ENCODE measurements at regions not wholly inside any gene's neighbourhood (a gene's known extent, or its start where the extent isn't known, plus 50 kb on each side); places are given as distances from the start of the nearest gene placed in this dataset.

- ATAC-seq (ENCODE audit: insufficient read depth, low FRiP score): no peak
- H3K9me3 ChIP-seq (ENCODE audit: control insufficient read depth in 4 of 4, insufficient read depth in 3 of 4, low read length in 3 of 4): no peaks in the 10 kb centered on the region
- TF ChIP-seq CTCF (IDR thresholded peaks at IDR 0.05; ENCODE audit: control extremely low read depth, extremely low read depth): no peak
- H3K36me3 ChIP-seq (ENCODE audit: control insufficient read depth in 4 of 4, insufficient read depth in 4 of 4, low read length in 4 of 4): no peaks in the 10 kb centered on the region
- H3K9ac ChIP-seq (ENCODE audit: insufficient read depth in 1 of 2, low read length in 2 of 2): no peak overlapping the region
- no peaks in the 10 kb centered on the region for H3K27me3 ChIP-seq (ENCODE audit: control insufficient read depth in 3 of 3, insufficient read depth in 3 of 3, low read length in 2 of 3)
- DNase-seq: no peak
- no peak overlapping the region for H3K4me3 ChIP-seq
- WGBS, 2 donors: 71 to 73% methylated on average over 7 of the region's 7 CpGs
- no peaks in the 10 kb centered on the region for H3K4me1 ChIP-seq (ENCODE audit: control insufficient read depth in 5 of 5, insufficient read depth in 5 of 5, low read length in 5 of 5)
- H3K27ac ChIP-seq (ENCODE audit: low read depth in 1 of 2, low read length in 1 of 2): no peak overlapping the region
Observed at GRCh38 chr3:116950301-116951055, 240.9 kb downstream of the TUSC7 start.

GRCh38 chr3:116951610-116952009, 242.0 kb downstream of the TUSC7 start:
- Histone ChIP-seq H3K27me3 (ENCODE audit: control insufficient read depth in 3 of 3, insufficient read depth in 3 of 3, low read length in 2 of 3) (no peaks in the 10 kb centered on the region), H3K9ac (ENCODE audit: insufficient read depth in 1 of 2, low read length in 2 of 2) (no peak overlapping the region), H3K4me3 (no peak overlapping the region), H3K4me1 (ENCODE audit: control insufficient read depth in 5 of 5, insufficient read depth in 5 of 5, low read length in 5 of 5) (no peaks in the 10 kb centered on the region), H3K27ac (ENCODE audit: low read depth in 1 of 2, low read length in 1 of 2) (no peak overlapping the region), H3K36me3 (ENCODE audit: control insufficient read depth in 4 of 4, insufficient read depth in 4 of 4, low read length in 4 of 4) (no peaks in the 10 kb centered on the region), H3K9me3 (ENCODE audit: control insufficient read depth in 4 of 4, insufficient read depth in 3 of 4, low read length in 3 of 4) (no peaks in the 10 kb centered on the region)
- no peak for ATAC-seq (ENCODE audit: insufficient read depth, low FRiP score)
- 50 to 80% methylated on average over 3 of the region's 3 CpGs for WGBS, 2 donors
- TF ChIP-seq CTCF (IDR thresholded peaks at IDR 0.05; ENCODE audit: control extremely low read depth, extremely low read depth): no peak
- DNase-seq: no peak

- no peaks in the 10 kb centered on the region for H3K36me3 ChIP-seq (ENCODE audit: control insufficient read depth in 4 of 4, insufficient read depth in 4 of 4, low read length in 4 of 4)
- H3K27ac ChIP-seq (ENCODE audit: low read depth in 1 of 2, low read length in 1 of 2): no peak overlapping the region
- H3K9ac ChIP-seq (ENCODE audit: insufficient read depth in 1 of 2, low read length in 2 of 2): no peak overlapping the region
- no peak overlapping the region for H3K4me3 ChIP-seq
- DNase-seq (peak in 2 of 3 donors; percentile 6), ATAC-seq (ENCODE audit: insufficient read depth, low FRiP score) (no peak)
- WGBS, 2 donors: 40 to 48% methylated on average over 3 of the region's 3 CpGs
- no peak for TF ChIP-seq CTCF (IDR thresholded peaks at IDR 0.05; ENCODE audit: control extremely low read depth, extremely low read depth)
- no peaks in the 10 kb centered on the region for H3K4me1 ChIP-seq (ENCODE audit: control insufficient read depth in 5 of 5, insufficient read depth in 5 of 5, low read length in 5 of 5)
- H3K27me3 ChIP-seq (ENCODE audit: control insufficient read depth in 3 of 3, insufficient read depth in 3 of 3, low read length in 2 of 3): no peaks in the 10 kb centered on the region
- no peaks in the 10 kb centered on the region for H3K9me3 ChIP-seq (ENCODE audit: control insufficient read depth in 4 of 4, insufficient read depth in 3 of 4, low read length in 3 of 4)
Observed at GRCh38 chr3:116958291-116958690, 248.7 kb downstream of the TUSC7 start.

- 82 to 91% methylated on average over 4 of the region's 4 CpGs for WGBS, 2 donors
- H3K9me3 ChIP-seq (ENCODE audit: control insufficient read depth in 4 of 4, insufficient read depth in 3 of 4, low read length in 3 of 4): no peaks in the 10 kb centered on the region
- H3K9ac ChIP-seq (ENCODE audit: insufficient read depth in 1 of 2, low read length in 2 of 2): no peak overlapping the region
- ATAC-seq (ENCODE audit: insufficient read depth, low FRiP score) (no peak), DNase-seq (no peak)
- no peak for TF ChIP-seq CTCF (IDR thresholded peaks at IDR 0.05; ENCODE audit: control extremely low read depth, extremely low read depth)
- H3K27me3 ChIP-seq (ENCODE audit: control insufficient read depth in 3 of 3, insufficient read depth in 3 of 3, low read length in 2 of 3): no peaks in the 10 kb centered on the region
- no peaks in the 10 kb centered on the region for H3K36me3 ChIP-seq (ENCODE audit: control insufficient read depth in 4 of 4, insufficient read depth in 4 of 4, low read length in 4 of 4)
- H3K27ac ChIP-seq (ENCODE audit: low read depth in 1 of 2, low read length in 1 of 2): no peak overlapping the region
- no peak overlapping the region for H3K4me3 ChIP-seq
- no peaks in the 10 kb centered on the region for H3K4me1 ChIP-seq (ENCODE audit: control insufficient read depth in 5 of 5, insufficient read depth in 5 of 5, low read length in 5 of 5)
Observed at GRCh38 chr3:116961106-116961505, 251.5 kb downstream of the TUSC7 start.
